ENCODE measurements at regions not wholly inside any gene's neighbourhood (a gene's known extent, or its start where the extent isn't known, plus 50 kb on each side); places are given as distances from the start of the nearest gene placed in this dataset.

GRCh38 chr5:174246743-174247142, 201.2 kb downstream of the NSG2 start:
- no TSS peak for BruUV-seq (replicated peaks)

More at GRCh38 chr5:174246743-174247142, 201.2 kb downstream of the NSG2 start:
- H2AFZ ChIP-seq (ENCODE audit: low read depth, low read length, poor library complexity, severe bottlenecking), result no peak overlapping the region
- RAD21 ChIA-PET (ENCODE audit: low non-redundant PET in 1 of 2, low total read pairs in 2 of 2, uncharacterized antibody in 2 of 2, unreplicated experiment in 2 of 2), result no interaction called here
- no peak overlapping the region for H3K4me2 ChIP-seq (ENCODE audit: low read length)
- intact Hi-C loops (cut with micrococcal nuclease), result no loop called here
- H3K27me3 ChIP-seq (ENCODE audit: insufficient read depth, low read length), result no peaks in the 10 kb centered on the region; the same call in 1 of the 2 replicates
- H3K36me3 ChIP-seq (ENCODE audit: control insufficient read depth in 1 of 2, insufficient read depth in 2 of 2, low read length in 2 of 2), result no peaks in the 10 kb centered on the region
- no peaks in the 10 kb centered on the region for H3K9me2 ChIP-seq (ENCODE audit: insufficient read depth)
- H3K79me2 ChIP-seq (ENCODE audit: insufficient read depth, low read length), result no peaks in the 10 kb centered on the region
- POLR2A ChIA-PET, result no interaction called here
- H3K9me3 ChIP-seq (ENCODE audit: control insufficient read depth in 1 of 2, insufficient read depth in 1 of 2, low read depth in 1 of 2, low read length in 2 of 2), result no peaks in the 10 kb centered on the region
- H3K9ac ChIP-seq (ENCODE audit: low read length), result no peak overlapping the region
- no peak for TF ChIP-seq SP1 (IDR thresholded peaks at IDR 0.05; ENCODE audit: low read depth)
- no peak for TF ChIP-seq CBX3 (IDR thresholded peaks at IDR 0.05; ENCODE audit: low read depth)
- no peak for TF ChIP-seq SRF (IDR thresholded peaks at IDR 0.05; ENCODE audit: low read depth)
- no peak for TF ChIP-seq RAD21 (IDR thresholded peaks at IDR 0.05; ENCODE audit: low read depth)
- TF ChIP-seq MAX (IDR thresholded peaks at IDR 0.05), result no peak
- TF ChIP-seq CTCF (IDR thresholded peaks at IDR 0.05 in 2 of 3, conservative IDR thresholded peaks at IDR 0.05 in 1 of 3; ENCODE audit: borderline replicate concordance in 1 of 3, insufficient read depth in 1 of 3, low read depth in 2 of 3, low read length in 2 of 3), result no peak
- no peak for TF ChIP-seq TCF7L2 (IDR thresholded peaks at IDR 0.05; ENCODE audit: borderline replicate concordance, extremely low read depth, insufficient read depth, insufficient read length)
- TF ChIP-seq POLR2AphosphoS5 (IDR thresholded peaks at IDR 0.05; ENCODE audit: low read depth, low read length), result no peak
- TF ChIP-seq JUND (IDR thresholded peaks at IDR 0.05), result no peak
- TF ChIP-seq EZH2phosphoT487 (IDR thresholded peaks at IDR 0.05; ENCODE audit: borderline replicate concordance), result no peak
- no peak for TF ChIP-seq EZH2 (IDR thresholded peaks at IDR 0.05)
- no peak for TF ChIP-seq ZBTB33 (IDR thresholded peaks at IDR 0.05; ENCODE audit: extremely low read depth, insufficient replicate concordance, low read length)
- no peak for TF ChIP-seq CEBPB (IDR thresholded peaks at IDR 0.05; ENCODE audit: low read depth)
- TF ChIP-seq EGR1 (IDR thresholded peaks at IDR 0.05; ENCODE audit: low read depth), result no peak
- TF ChIP-seq YY1 (IDR thresholded peaks at IDR 0.05; ENCODE audit: extremely low read depth, insufficient replicate concordance, low read depth, low read length), result no peak
- CTCF ChIA-PET, result no interaction called here
- DNase-seq (ENCODE audit: low read depth, low spot score), result no peak
- no peak overlapping the region for H3K27ac ChIP-seq (ENCODE audit: low read depth, low read length)
- no peaks in the 10 kb centered on the region for H4K20me1 ChIP-seq (ENCODE audit: insufficient read depth)
- H3K4me1 ChIP-seq (ENCODE audit: control insufficient read depth in 1 of 2, insufficient read depth in 2 of 2, low read length in 2 of 2), result no peaks in the 10 kb centered on the region
- H3K4me3 ChIP-seq (replicated peaks in 1 of 2; ENCODE audit: low read depth in 1 of 2, low read length in 2 of 2), result no peak overlapping the region
- ATAC-seq, result no peak

Data from HCT116 (cell line).